ENCODE measurements at regions not wholly inside any gene's neighbourhood (a gene's known extent, or its start where the extent isn't known, plus 50 kb on each side); places are given as distances from the start of the nearest gene placed in this dataset.

GRCh38 chr20:8935878-8936277 lies 133.0 kb upstream of the PLCB4 start:
- in situ Hi-C loops (cut with MboI; ENCODE audit: low pct_unique_long_range_greater_than_20kb in 2 of 9, low sequenced_read_pairs in 9 of 9, unreplicated experiment in 9 of 9), result no loop called here
- Histone ChIP-seq H3K4me1 (replicated peaks in 1 of 2) (peaks cover 13 to 17% of the 10 kb centered on the region in 2 donors), H3K27ac (no peak overlapping the region), H3K4me3 (no peak overlapping the region)
- 56 to 88% (median 64%) methylated on average over 3 to 5 of the region's 5 CpGs; no CpG with 5 or more reads in 7 of the 10 experiments for WGBS, 10 experiments
- ATAC-seq (replicated peaks in 6 of 8), result no peak

- in situ Hi-C loops (cut with MboI; ENCODE audit: low pct_unique_long_range_greater_than_20kb in 2 of 9, low sequenced_read_pairs in 9 of 9, unreplicated experiment in 9 of 9), result no loop called here
- WGBS, 10 experiments, result 38 to 100% (median 83%) methylated on average over 1 of the region's 1 CpG; no CpG with 5 or more reads in 4 of the 10 experiments
- no peak overlapping the region for H3K4me3 ChIP-seq
- no peak for ATAC-seq (replicated peaks in 6 of 8)
- no peak overlapping the region for H3K27ac ChIP-seq
- peaks cover 2 to 5% of the 10 kb centered on the region in 2 donors for H3K4me1 ChIP-seq (replicated peaks in 1 of 2)
Observed at GRCh38 chr20:8938532-8938931, 130.4 kb upstream of the PLCB4 start.

GRCh38 chr20:8940326-8940725 lies 128.6 kb upstream of the PLCB4 start:
- H3K4me1 ChIP-seq (replicated peaks in 1 of 2), result peaks cover 3 to 10% of the 10 kb centered on the region in 2 donors
- WGBS, 10 experiments, result 14 to 100% (median 84%) methylated on average over 1 to 2 of the region's 2 CpGs; no CpG with 5 or more reads in 3 of the 10 experiments
- H3K4me3 ChIP-seq, result no peak overlapping the region
- no peak overlapping the region for H3K27ac ChIP-seq
- ATAC-seq (replicated peaks in 6 of 8), result peak in 1 of 8 experiments; percentile 53
- in situ Hi-C loops (cut with MboI; ENCODE audit: low pct_unique_long_range_greater_than_20kb in 2 of 9, low sequenced_read_pairs in 9 of 9, unreplicated experiment in 9 of 9), result no loop called here

- H3K4me1 ChIP-seq (replicated peaks in 1 of 2), result peaks cover 3 to 10% of the 10 kb centered on the region in 2 donors
- in situ Hi-C loops (cut with MboI; ENCODE audit: low pct_unique_long_range_greater_than_20kb in 2 of 9, low sequenced_read_pairs in 9 of 9, unreplicated experiment in 9 of 9), result no loop called here
- H3K4me3 ChIP-seq, result no peak overlapping the region
- ATAC-seq (replicated peaks in 6 of 8), result peak in 2 of 8 experiments; percentile 44 to 53
- H3K27ac ChIP-seq, result no peak overlapping the region
Observed at GRCh38 chr20:8943631-8944030, 125.3 kb upstream of the PLCB4 start.

- peaks cover 3 to 9% of the 10 kb centered on the region in 2 donors for H3K4me1 ChIP-seq (replicated peaks in 1 of 2)
- 13 to 100% (median 82%) methylated on average over 1 to 6 of the region's 6 CpGs for WGBS, 10 experiments
- in situ Hi-C loops (cut with MboI; ENCODE audit: low pct_unique_long_range_greater_than_20kb in 2 of 9, low sequenced_read_pairs in 9 of 9, unreplicated experiment in 9 of 9), result no loop called here
- no peak for ATAC-seq (replicated peaks in 6 of 8)
- no peak overlapping the region for H3K4me3 ChIP-seq
- no peak overlapping the region for H3K27ac ChIP-seq
Observed at GRCh38 chr20:8946036-8946940, 122.6 kb upstream of the PLCB4 start.

GRCh38 chr20:8948442-8949020 lies 120.4 kb upstream of the PLCB4 start:
- no peak overlapping the region for H3K4me3 ChIP-seq
- WGBS, 10 experiments, result 14 to 86% (median 67%) methylated on average over 2 to 3 of the region's 3 CpGs
- in situ Hi-C loops (cut with MboI; ENCODE audit: low pct_unique_long_range_greater_than_20kb in 2 of 9, low sequenced_read_pairs in 9 of 9, unreplicated experiment in 9 of 9), result no loop called here
- ATAC-seq (replicated peaks in 6 of 8), result no peak
- H3K4me1 ChIP-seq (replicated peaks in 1 of 2), result peaks cover 3 to 7% of the 10 kb centered on the region in 2 donors
- no peak overlapping the region for H3K27ac ChIP-seq

- ATAC-seq (replicated peaks in 6 of 8), result peak in 1 of 8 experiments; percentile 63
- Histone ChIP-seq H3K4me1 (replicated peaks in 1 of 2) (no peaks in the 10 kb centered on the region), H3K27ac (no peak overlapping the region), H3K4me3 (no peak overlapping the region)
- in situ Hi-C loops (cut with MboI; ENCODE audit: low pct_unique_long_range_greater_than_20kb in 2 of 9, low sequenced_read_pairs in 9 of 9, unreplicated experiment in 9 of 9), result no loop called here
- 60 to 100% (median 86%) methylated on average over 1 to 4 of the region's 4 CpGs; no CpG with 5 or more reads in 4 of the 10 experiments for WGBS, 10 experiments
Observed at GRCh38 chr20:8951164-8951563, 117.7 kb upstream of the PLCB4 start.

GRCh38 chr20:8952721-8953120 lies 116.2 kb upstream of the PLCB4 start:
- no peak for ATAC-seq (replicated peaks in 6 of 8)
- Histone ChIP-seq H3K4me3 (no peak overlapping the region), H3K4me1 (replicated peaks in 1 of 2) (no peaks in the 10 kb centered on the region), H3K27ac (no peak overlapping the region)
- in situ Hi-C loops (cut with MboI; ENCODE audit: low pct_unique_long_range_greater_than_20kb in 2 of 9, low sequenced_read_pairs in 9 of 9, unreplicated experiment in 9 of 9), result no loop called here
- 56 to 100% (median 93%) methylated on average over 1 to 2 of the region's 2 CpGs; no CpG with 5 or more reads in 5 of the 10 experiments for WGBS, 10 experiments

GRCh38 chr20:8953300-8953699 lies 115.6 kb upstream of the PLCB4 start:
- in situ Hi-C loops (cut with MboI; ENCODE audit: low pct_unique_long_range_greater_than_20kb in 2 of 9, low sequenced_read_pairs in 9 of 9, unreplicated experiment in 9 of 9), result no loop called here
- WGBS, 10 experiments, result 75 to 100% (median 86%) methylated on average over 1 of the region's 1 CpG; no CpG with 5 or more reads in 4 of the 10 experiments
- ATAC-seq (replicated peaks in 6 of 8), result no peak

GRCh38 chr20:8960241-8960640 lies 108.6 kb upstream of the PLCB4 start:
- in situ Hi-C loops (cut with MboI; ENCODE audit: low pct_unique_long_range_greater_than_20kb in 2 of 9, low sequenced_read_pairs in 9 of 9, unreplicated experiment in 9 of 9), result no loop called here
- Histone ChIP-seq H3K4me1 (replicated peaks in 1 of 2) (no peaks in the 10 kb centered on the region), H3K4me3 (no peak overlapping the region), H3K27ac (no peak overlapping the region)
- WGBS, 10 experiments, result 71 to 94% (median 89%) methylated on average over 2 to 4 of the region's 4 CpGs; no CpG with 5 or more reads in 1 of the 10 experiments
- no peak for ATAC-seq (replicated peaks in 6 of 8)

More at GRCh38 chr20:8953300-8953699, 115.6 kb upstream of the PLCB4 start:
- H3K27ac ChIP-seq, result no peak overlapping the region
- H3K4me1 ChIP-seq (replicated peaks in 1 of 2), result no peaks in the 10 kb centered on the region
- H3K4me3 ChIP-seq, result no peak overlapping the region

GRCh38 chr20:8963330-8963729 lies 105.6 kb upstream of the PLCB4 start:
- Histone ChIP-seq H3K4me3 (no peak overlapping the region), H3K27ac (no peak overlapping the region), H3K4me1 (replicated peaks in 1 of 2) (no peaks in the 10 kb centered on the region)
- ATAC-seq (replicated peaks in 6 of 8), result no peak
- in situ Hi-C loops (cut with MboI; ENCODE audit: low pct_unique_long_range_greater_than_20kb in 2 of 9, low sequenced_read_pairs in 9 of 9, unreplicated experiment in 9 of 9), result no loop called here

- peak in 4 of 8 experiments; percentile 24 to 62 (median 32) for ATAC-seq (replicated peaks in 6 of 8)
- no peak overlapping the region for H3K27ac ChIP-seq
- in situ Hi-C loops (cut with MboI; ENCODE audit: low pct_unique_long_range_greater_than_20kb in 2 of 9, low sequenced_read_pairs in 9 of 9, unreplicated experiment in 9 of 9), result no loop called here
- H3K4me1 ChIP-seq (replicated peaks in 1 of 2), result no peaks in the 10 kb centered on the region
- 40 to 100% (median 87%) methylated on average over 1 to 5 of the region's 5 CpGs for WGBS, 10 experiments
- no peak overlapping the region for H3K4me3 ChIP-seq
Observed at GRCh38 chr20:8964959-8965562, 103.8 kb upstream of the PLCB4 start.

- H3K27ac ChIP-seq, result no peak overlapping the region
- in situ Hi-C loops (cut with MboI; ENCODE audit: low pct_unique_long_range_greater_than_20kb in 2 of 9, low sequenced_read_pairs in 9 of 9, unreplicated experiment in 9 of 9), result no loop called here
- WGBS, 10 experiments, result 67 to 100% (median 100%) methylated on average over 1 to 2 of the region's 2 CpGs; no CpG with 5 or more reads in 2 of the 10 experiments
- ATAC-seq (replicated peaks in 6 of 8), result no peak
- H3K4me3 ChIP-seq, result no peak overlapping the region
- H3K4me1 ChIP-seq (replicated peaks in 1 of 2), result no peaks in the 10 kb centered on the region
Observed at GRCh38 chr20:8967641-8968245, 101.1 kb upstream of the PLCB4 start.

Measured in motor neuron (in vitro differentiated cells).